Skin of body (tissue), 1 donor: ENCODE measurements at regions not wholly inside any gene's neighbourhood (a gene's known extent, or its start where the extent isn't known, plus 50 kb on each side); places are given as distances from the start of the nearest gene placed in this dataset.

Experiments used
- DNase-seq: peaks from one replicate; lab custom pipeline; 2025; lab: John Stamatoyannopoulos, UW

DNA sequence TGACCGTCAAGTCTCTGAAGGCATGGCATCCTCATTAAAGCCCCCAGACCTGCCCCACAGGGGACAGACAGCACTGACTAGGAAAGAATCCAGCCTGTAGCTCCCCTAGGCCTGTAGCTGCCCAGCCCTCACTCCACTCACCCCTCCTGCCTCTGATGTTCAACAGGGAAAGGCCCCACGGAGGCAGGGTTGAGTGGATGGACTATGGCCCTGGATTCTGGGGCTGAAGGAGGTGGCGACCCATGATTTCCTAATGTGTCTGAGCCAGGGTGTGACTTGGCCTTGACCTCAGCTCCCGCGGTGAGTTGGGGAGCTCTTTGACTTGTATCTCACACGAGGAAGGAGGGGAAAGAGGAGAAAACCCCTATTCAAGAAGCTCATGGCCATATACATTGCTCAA lies 238.5 kb upstream of the CSF3R start:
- DNase-seq: no peak

DNA sequence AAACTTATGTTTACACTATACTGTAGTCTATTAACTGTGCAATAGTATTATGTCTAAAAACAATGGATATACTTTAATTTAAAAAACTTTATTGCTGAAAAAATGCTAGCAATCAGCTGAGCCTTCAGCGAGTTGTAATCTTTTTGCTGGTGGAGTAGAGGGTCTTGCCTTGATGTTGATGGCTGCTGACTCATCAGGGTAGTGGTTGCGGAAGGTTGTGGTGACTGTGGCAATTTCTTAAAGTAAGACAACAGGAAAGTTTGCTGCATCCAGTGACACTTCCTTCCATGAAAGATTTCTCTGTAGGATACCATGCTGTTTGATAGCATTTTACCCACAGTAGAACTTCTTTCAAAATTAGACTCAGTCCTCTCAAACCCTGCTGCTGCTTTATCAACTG lies 234.7 kb upstream of the CSF3R start:
- DNase-seq: no peak

DNA sequence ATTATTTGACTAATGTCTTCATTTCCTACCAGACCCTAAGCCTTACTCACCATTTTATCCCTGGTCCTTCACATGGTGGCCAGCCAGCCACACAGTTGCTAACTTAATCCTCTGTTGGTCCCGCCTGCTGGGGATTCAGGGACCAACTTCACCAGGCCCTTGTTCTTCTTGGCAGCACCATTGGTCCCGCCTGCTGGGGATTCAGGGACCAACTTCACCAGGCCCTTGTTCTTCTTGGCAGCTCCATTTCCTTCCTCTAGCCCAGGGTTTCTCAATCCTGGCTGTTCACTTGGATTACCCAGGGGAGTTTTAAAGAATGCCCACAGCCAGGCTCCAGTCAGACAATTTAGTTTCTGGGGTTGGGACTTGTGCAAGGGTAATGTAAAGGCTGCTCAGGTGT lies 233.1 kb upstream of the CSF3R start:
- no peak for DNase-seq

DNA sequence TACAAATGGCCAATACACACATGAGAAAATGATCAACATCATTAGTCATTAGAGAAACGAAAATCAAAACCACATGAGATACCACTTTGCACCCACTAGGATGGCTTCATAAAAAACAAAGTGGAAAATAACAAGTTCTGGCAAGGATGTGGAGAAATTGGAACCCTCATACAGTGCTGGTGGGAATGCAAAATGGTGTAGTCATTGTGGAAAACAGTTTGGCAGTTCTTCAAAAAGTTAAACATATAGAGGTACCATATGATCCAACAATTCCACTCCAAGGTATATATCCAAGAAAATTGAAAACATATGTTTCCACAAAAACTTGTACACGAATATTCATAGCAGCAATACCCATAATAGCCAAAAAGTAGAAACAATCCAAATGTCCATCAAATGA lies 231.6 kb upstream of the CSF3R start:
- DNase-seq: no peak

GRCh38 chr1:36711480-36711879 lies 228.8 kb upstream of the CSF3R start:
- no peak for DNase-seq

- no peak for DNase-seq
Measured at GRCh38 chr1:36710951-36711350, 228.2 kb upstream of the CSF3R start.

- no peak for DNase-seq
Measured at GRCh38 chr1:36709869-36710481, 227.3 kb upstream of the CSF3R start.

DNA sequence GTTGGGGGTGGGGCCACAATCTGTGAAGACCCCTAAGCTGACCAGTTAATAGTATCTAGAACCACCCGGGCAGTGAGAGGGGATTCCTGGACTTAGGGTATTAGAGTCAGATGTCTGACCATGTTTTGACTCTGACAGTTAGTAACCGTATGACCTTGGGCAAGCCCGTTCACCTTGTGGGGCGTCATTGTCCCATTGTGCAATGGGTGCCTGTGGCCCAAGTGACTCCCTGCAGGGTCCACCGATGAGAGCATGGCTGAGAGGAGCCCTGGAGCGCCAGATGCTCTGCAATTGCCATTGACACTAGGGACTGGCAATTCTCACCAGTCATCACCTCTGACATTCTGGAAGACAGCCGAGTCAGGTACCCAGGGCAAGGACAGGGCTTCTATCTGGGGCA lies 225.9 kb upstream of the CSF3R start:
- DNase-seq: no peak

GRCh38 chr1:36707221-36707620 lies 224.5 kb upstream of the CSF3R start:
- no peak for DNase-seq

GRCh38 chr1:36706416-36706815 lies 223.7 kb upstream of the CSF3R start:
- no peak for DNase-seq

- no peak for DNase-seq
Measured at GRCh38 chr1:36705629-36706028, 222.9 kb upstream of the CSF3R start.

- DNase-seq: peak; percentile 35
Measured at GRCh38 chr1:36703526-36704208, 221.0 kb upstream of the CSF3R start.

- no peak for DNase-seq
Measured at GRCh38 chr1:36702963-36703362, 220.2 kb upstream of the CSF3R start.

GRCh38 chr1:36699113-36699911 lies 216.6 kb upstream of the CSF3R start:
- no peak for DNase-seq

GRCh38 chr1:36697836-36698605 lies 215.3 kb upstream of the CSF3R start:
- DNase-seq: no peak

GRCh38 chr1:36696261-36696940 lies 213.7 kb upstream of the CSF3R start:
- DNase-seq: no peak

GRCh38 chr1:36693603-36694002 lies 210.9 kb upstream of the CSF3R start:
- DNase-seq: no peak

DNA sequence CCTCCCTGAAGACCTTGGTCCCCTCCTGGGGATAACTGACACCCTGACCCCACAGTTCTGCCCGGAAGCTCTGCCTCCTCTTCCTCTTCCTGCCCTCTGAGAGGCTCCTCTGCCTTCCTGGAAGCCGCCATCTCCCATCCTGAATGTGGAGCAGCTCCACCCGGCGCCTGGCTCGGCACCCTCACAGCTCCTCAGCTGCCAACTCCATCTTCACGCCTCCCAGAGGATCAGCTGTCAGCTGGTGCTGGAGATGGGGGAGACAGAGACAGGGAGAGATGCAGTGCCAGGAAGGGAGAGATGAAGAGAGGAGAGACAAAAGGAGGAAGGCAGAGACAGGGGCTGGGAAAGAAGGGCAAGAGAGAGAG lies 210.4 kb upstream of the CSF3R start:
- no peak for DNase-seq

DNA sequence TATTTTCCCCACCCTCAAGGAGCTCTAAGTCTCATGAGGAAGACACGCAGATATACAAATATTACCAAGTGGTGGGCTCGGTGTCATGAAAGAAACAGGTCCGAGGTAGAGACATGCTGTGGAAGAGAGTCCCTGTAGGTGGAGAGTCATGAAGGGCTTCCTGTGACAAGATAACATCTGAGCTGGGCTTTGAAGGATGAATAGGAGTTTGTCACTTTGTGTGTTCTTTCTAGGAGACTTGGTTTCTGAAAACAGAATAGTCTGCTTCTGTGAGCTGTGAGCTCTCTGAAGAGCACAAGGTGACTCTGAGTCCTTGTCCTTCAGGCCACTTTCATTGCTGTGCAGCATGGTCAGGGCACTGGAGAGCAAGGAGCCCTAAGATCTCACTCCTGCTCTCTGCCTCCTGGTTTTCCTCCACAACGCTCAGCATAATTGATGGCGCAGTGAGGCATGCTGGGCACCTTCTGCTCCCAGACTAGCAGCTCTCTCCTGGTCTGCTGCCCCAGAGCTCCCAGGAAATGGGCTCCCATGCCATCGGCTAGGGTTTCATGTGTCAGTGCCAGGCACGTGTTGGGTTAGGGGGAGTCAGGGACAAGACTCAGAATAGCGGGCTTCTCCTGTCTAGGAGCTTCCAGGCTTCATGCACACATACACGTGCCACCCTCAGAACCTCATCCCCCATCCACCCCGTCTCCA lies 209.9 kb upstream of the CSF3R start:
- DNase-seq: no peak

GRCh38 chr1:36691374-36691773 lies 208.7 kb upstream of the CSF3R start:
- no peak for DNase-seq

- no peak for DNase-seq
Measured at GRCh38 chr1:36689992-36690391, 207.3 kb upstream of the CSF3R start.
